ENCODE measurements at regions not wholly inside any gene's neighbourhood (a gene's known extent, or its start where the extent isn't known, plus 50 kb on each side); places are given as distances from the start of the nearest gene placed in this dataset.

- no peak for DNase-seq (ENCODE audit: extremely low read depth in 1 of 2, low read depth in 1 of 2)
Measured at GRCh38 chr5:54693936-54694657, 176.5 kb downstream of the SNX18 start.

- no peak for DNase-seq (ENCODE audit: extremely low read depth in 1 of 2, low read depth in 1 of 2)
Measured at GRCh38 chr5:54692631-54693030, 175.1 kb downstream of the SNX18 start.

GRCh38 chr5:54691656-54692055, 174.1 kb downstream of the SNX18 start:
- DNase-seq (ENCODE audit: extremely low read depth in 1 of 2, low read depth in 1 of 2): no peak

GRCh38 chr5:54689411-54690251, 172.1 kb downstream of the SNX18 start:
- no peak for DNase-seq (ENCODE audit: extremely low read depth in 1 of 2, low read depth in 1 of 2)

GRCh38 chr5:54680998-54681397, 163.4 kb downstream of the SNX18 start:
- no peak for DNase-seq (ENCODE audit: extremely low read depth in 1 of 2, low read depth in 1 of 2)

GRCh38 chr5:54679686-54680085, 162.1 kb downstream of the SNX18 start:
- DNase-seq (ENCODE audit: extremely low read depth in 1 of 2, low read depth in 1 of 2): no peak

- no peak for DNase-seq (ENCODE audit: extremely low read depth in 1 of 2, low read depth in 1 of 2)
Measured at GRCh38 chr5:54678737-54679136, 161.2 kb downstream of the SNX18 start.

GRCh38 chr5:54676481-54677340, 159.2 kb downstream of the SNX18 start:
- no peak for DNase-seq (ENCODE audit: extremely low read depth in 1 of 2, low read depth in 1 of 2)

GRCh38 chr5:54673523-54674225, 156.1 kb downstream of the SNX18 start:
- peak; percentile 7 to 14 for DNase-seq (ENCODE audit: extremely low read depth in 1 of 2, low read depth in 1 of 2)

GRCh38 chr5:54672871-54673270, 155.3 kb downstream of the SNX18 start:
- DNase-seq (ENCODE audit: extremely low read depth in 1 of 2, low read depth in 1 of 2): no peak

GRCh38 chr5:54671681-54672080, 154.1 kb downstream of the SNX18 start:
- no peak for DNase-seq (ENCODE audit: extremely low read depth in 1 of 2, low read depth in 1 of 2)

- no peak for DNase-seq (ENCODE audit: extremely low read depth in 1 of 2, low read depth in 1 of 2)
Measured at GRCh38 chr5:54671111-54671531, 153.6 kb downstream of the SNX18 start.

- DNase-seq (ENCODE audit: extremely low read depth in 1 of 2, low read depth in 1 of 2): no peak
Measured at GRCh38 chr5:54670281-54670680, 152.7 kb downstream of the SNX18 start.

- no peak for DNase-seq (ENCODE audit: extremely low read depth in 1 of 2, low read depth in 1 of 2)
Measured at GRCh38 chr5:54669845-54670244, 152.3 kb downstream of the SNX18 start.

GRCh38 chr5:54669285-54669684, 151.7 kb downstream of the SNX18 start:
- no peak for DNase-seq (ENCODE audit: extremely low read depth in 1 of 2, low read depth in 1 of 2)

GRCh38 chr5:54668096-54668495, 150.5 kb downstream of the SNX18 start:
- DNase-seq (ENCODE audit: extremely low read depth in 1 of 2, low read depth in 1 of 2): no peak

- DNase-seq (ENCODE audit: extremely low read depth in 1 of 2, low read depth in 1 of 2): no peak
Measured at GRCh38 chr5:54667136-54667535, 149.6 kb downstream of the SNX18 start.

GRCh38 chr5:54663866-54664265, 146.3 kb downstream of the SNX18 start:
- no peak for DNase-seq (ENCODE audit: extremely low read depth in 1 of 2, low read depth in 1 of 2)

- DNase-seq (ENCODE audit: extremely low read depth in 1 of 2, low read depth in 1 of 2): no peak
Measured at GRCh38 chr5:54661111-54661510, 143.6 kb downstream of the SNX18 start.

GRCh38 chr5:54659700-54660131, 142.2 kb downstream of the SNX18 start:
- no peak for DNase-seq (ENCODE audit: extremely low read depth in 1 of 2, low read depth in 1 of 2)

- no peak for DNase-seq (ENCODE audit: extremely low read depth in 1 of 2, low read depth in 1 of 2)
Measured at GRCh38 chr5:54658010-54658409, 140.5 kb downstream of the SNX18 start.
